ENCODE measurements at regions not wholly inside any gene's neighbourhood (a gene's known extent, or its start where the extent isn't known, plus 50 kb on each side); places are given as distances from the start of the nearest gene placed in this dataset.

DNA sequence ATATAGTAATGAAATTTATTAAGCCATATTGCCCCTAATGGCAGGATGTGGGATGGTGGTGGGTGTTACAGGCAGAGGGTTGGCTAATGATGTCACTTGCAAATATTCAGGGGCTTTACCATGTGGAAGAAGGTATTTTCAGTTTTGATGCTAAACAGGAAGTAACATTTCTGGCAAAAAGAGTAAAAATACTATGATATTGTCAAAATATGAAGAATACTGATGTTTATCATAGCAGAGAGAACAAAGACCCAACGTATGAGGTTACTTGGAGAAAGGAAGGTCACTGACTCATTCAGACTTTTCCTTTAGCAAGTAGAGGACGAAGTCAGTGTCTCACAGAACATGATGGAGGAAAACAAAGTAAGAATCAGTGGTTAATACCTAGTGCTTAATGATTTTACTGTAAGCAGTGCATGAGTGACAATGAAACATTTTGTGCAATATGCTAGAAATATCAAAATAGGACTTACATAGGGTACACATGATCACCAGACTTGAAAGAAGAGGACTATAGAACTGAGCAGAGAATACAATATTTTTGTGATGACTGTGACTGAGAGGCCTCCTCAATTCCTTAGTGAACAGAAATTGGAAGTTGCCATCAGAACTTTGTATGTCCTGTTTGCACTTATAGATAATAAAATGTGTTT lies 89.7 kb upstream of the STEAP4 start:
- Histone ChIP-seq H3K4me1 (ENCODE audit: insufficient read depth, low read length) (peaks cover 6% of the 10 kb centered on the region; the same call in 1 of the 2 replicates), H3K27ac (ENCODE audit: low read length) (no peak overlapping the region), H3K9me2 (replicated peaks; ENCODE audit: low read length) (no peaks in the 10 kb centered on the region), H3K9ac (ENCODE audit: low read length) (no peak overlapping the region), H3K36me3 (ENCODE audit: low read depth, low read length) (no peaks in the 10 kb centered on the region), H4K20me1 (ENCODE audit: low read length) (no peaks in the 10 kb centered on the region), H3K4me3 (ENCODE audit: low read length) (no peak overlapping the region), H3K27me3 (ENCODE audit: low read length) (no peaks in the 10 kb centered on the region), H3K4me2 (ENCODE audit: low read length) (no peak overlapping the region), H3K79me2 (ENCODE audit: low read length) (no peaks in the 10 kb centered on the region), H3F3A (ENCODE audit: low read length, unreplicated experiment) (no peaks in the 10 kb centered on the region), H2AFZ (ENCODE audit: low read length) (no peak overlapping the region), H3K9me3 (ENCODE audit: low read length) (no peaks in the 10 kb centered on the region)
- POLR2A ChIA-PET (ENCODE audit: unreplicated experiment) = no interaction called here
- CTCF ChIA-PET = no interaction called here
- no peak for DNase-seq
- no peak for TF ChIP-seq EZH2phosphoT487 (IDR thresholded peaks at IDR 0.05; ENCODE audit: borderline replicate concordance, low read length)
- no peak for TF ChIP-seq CTCF (conservative IDR thresholded peaks at IDR 0.05; ENCODE audit: low read depth, low read length)
- no peak for TF ChIP-seq EZH2 (IDR thresholded peaks at IDR 0.05; ENCODE audit: low read length, unreplicated experiment)
- no peak for ATAC-seq
- BruUV-seq (replicated peaks) = no TSS peak
- intact Hi-C loops (cut with micrococcal nuclease) = no loop called here

DNA sequence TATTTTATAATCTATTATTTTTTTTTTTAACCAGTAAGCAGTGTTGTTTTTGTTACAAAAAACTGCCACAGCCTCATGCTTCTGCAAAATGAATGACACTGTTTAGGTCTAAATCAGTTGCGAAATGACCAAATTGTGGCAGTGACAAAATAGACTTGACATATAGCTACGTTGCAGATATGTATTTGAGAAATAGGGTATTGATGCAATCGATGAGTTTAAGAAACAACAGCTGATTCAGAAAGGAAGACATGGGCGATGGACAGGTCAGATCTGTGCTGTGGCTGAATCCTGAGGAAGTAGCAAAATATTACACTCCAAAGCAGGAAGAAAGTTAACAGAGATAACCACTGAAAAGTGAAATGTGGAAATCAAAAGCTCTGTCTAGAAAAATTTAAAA lies 89.0 kb upstream of the STEAP4 start:
- no peak for DNase-seq
- intact Hi-C loops (cut with micrococcal nuclease) = no loop called here
- no TSS peak for BruUV-seq (replicated peaks)

More for the DNA sequence above, 89.0 kb upstream of the STEAP4 start:
- no peaks in the 10 kb centered on the region for H3K9me3 ChIP-seq (ENCODE audit: low read length)
- ATAC-seq = no peak
- no peak overlapping the region for H2AFZ ChIP-seq (ENCODE audit: low read length)
- no peak overlapping the region for H3K4me2 ChIP-seq (ENCODE audit: low read length)
- no peak for TF ChIP-seq CTCF (conservative IDR thresholded peaks at IDR 0.05; ENCODE audit: low read depth, low read length)
- TF ChIP-seq EZH2phosphoT487 (IDR thresholded peaks at IDR 0.05; ENCODE audit: borderline replicate concordance, low read length) = no peak
- TF ChIP-seq EZH2 (IDR thresholded peaks at IDR 0.05; ENCODE audit: low read length, unreplicated experiment) = no peak
- ChIA-PET CTCF (no interaction called here), POLR2A (ENCODE audit: unreplicated experiment) (no interaction called here)
- H3K27me3 ChIP-seq (ENCODE audit: low read length) = no peaks in the 10 kb centered on the region
- no peaks in the 10 kb centered on the region for H3K9me2 ChIP-seq (replicated peaks; ENCODE audit: low read length)
- H3K9ac ChIP-seq (ENCODE audit: low read length) = no peak overlapping the region
- no peak overlapping the region for H3K4me3 ChIP-seq (ENCODE audit: low read length)
- peaks cover 8% of the 10 kb centered on the region; the same call in 1 of the 2 replicates for H3K4me1 ChIP-seq (ENCODE audit: insufficient read depth, low read length)
- H3F3A ChIP-seq (ENCODE audit: low read length, unreplicated experiment) = no peaks in the 10 kb centered on the region
- no peak overlapping the region for H3K27ac ChIP-seq (ENCODE audit: low read length)
- no peaks in the 10 kb centered on the region for H3K36me3 ChIP-seq (ENCODE audit: low read depth, low read length)
- no peaks in the 10 kb centered on the region for H4K20me1 ChIP-seq (ENCODE audit: low read length)
- no peaks in the 10 kb centered on the region for H3K79me2 ChIP-seq (ENCODE audit: low read length)
